ENCODE measurements at regions not wholly inside any gene's neighbourhood (a gene's known extent, or its start where the extent isn't known, plus 50 kb on each side); places are given as distances from the start of the nearest gene placed in this dataset.

GRCh38 chr14:54300881-54301280, 95.9 kb upstream of the CDKN3 start:
- no peak for DNase-seq (ENCODE audit: extremely low read depth, low read depth)

GRCh38 chr14:54301359-54301758, 95.4 kb upstream of the CDKN3 start:
- no peak for DNase-seq (ENCODE audit: extremely low read depth, low read depth)

DNA sequence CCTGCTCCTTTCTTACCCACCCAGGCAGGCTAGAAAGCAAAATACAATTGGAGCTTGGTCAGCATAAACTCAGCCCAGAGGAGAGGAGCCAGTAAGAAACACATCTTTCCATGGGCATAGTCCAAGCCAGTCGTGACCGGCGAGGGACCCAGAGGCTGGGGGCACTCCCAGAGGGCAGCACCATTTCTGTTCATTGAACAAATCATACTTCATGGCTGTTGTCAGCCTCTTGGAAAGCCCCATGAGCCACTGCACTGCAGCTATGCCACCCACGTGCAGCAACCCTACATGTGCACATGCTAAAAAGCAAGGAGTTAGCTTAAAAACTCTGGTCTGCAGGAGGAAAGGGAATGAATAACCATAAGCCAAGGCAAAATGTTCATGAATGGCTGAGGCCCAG, 90.0 kb upstream of the CDKN3 start:
- no peak for DNase-seq (ENCODE audit: extremely low read depth, low read depth)

GRCh38 chr14:54309615-54310014, 87.2 kb upstream of the CDKN3 start:
- no peak for DNase-seq (ENCODE audit: extremely low read depth, low read depth)

DNA sequence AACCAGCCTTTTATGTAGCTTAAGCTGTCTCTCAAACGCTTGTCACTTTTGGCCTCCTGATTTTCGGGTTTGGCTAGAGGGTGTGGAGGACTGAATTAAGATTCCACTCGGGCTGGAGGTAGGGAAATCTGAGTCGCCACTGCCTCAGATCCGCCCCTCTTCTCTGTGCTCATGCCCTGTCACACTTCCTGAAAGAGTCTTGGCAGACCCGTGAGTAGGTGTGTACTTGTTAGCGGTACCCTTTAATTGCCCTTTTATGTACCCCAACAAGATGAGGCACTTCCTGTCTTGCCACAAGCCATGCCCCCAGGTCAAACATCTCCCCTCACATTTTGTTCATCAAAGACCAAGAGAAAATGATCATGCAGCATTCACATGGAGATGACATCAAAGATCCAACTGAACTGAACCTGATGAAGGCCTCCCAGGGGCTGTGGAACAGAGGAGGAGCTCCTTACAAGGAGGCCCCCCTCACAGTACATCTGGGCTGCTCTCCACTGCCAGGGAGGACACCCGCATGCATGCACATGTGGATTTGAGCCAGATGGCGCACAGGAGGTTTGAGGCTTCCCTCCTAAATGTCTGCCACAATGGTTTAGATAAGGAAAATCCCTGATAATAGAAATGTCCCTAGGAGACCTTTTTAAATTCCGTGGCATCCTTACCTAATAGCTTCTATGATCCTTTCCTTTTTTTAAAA, 86.5 kb upstream of the CDKN3 start:
- DNase-seq (ENCODE audit: extremely low read depth, low read depth), result no peak

DNA sequence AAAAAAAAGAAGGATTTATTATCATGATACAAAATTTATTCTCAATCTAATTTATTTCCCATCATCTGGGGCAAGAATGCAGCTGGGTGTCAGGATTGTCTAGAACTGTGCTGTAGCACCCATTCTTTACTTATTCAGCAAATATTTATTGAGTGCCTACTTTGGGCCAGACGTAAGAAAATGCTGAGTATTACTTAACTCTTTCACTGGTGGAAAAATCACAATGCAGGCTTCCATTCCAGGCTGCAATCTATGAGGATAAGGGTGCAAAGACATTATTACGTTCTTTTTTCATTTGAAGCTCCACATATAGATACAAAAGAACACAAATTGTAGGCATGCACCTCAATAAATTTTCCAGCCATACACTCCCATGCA, 86.0 kb upstream of the CDKN3 start:
- DNase-seq (ENCODE audit: extremely low read depth, low read depth), result no peak

- peak; percentile 16 for DNase-seq (ENCODE audit: extremely low read depth, low read depth)
Observed at GRCh38 chr14:54312166-54312801, 84.5 kb upstream of the CDKN3 start.

GRCh38 chr14:54314365-54315104, 82.3 kb upstream of the CDKN3 start:
- no peak for DNase-seq (ENCODE audit: extremely low read depth, low read depth)

DNA sequence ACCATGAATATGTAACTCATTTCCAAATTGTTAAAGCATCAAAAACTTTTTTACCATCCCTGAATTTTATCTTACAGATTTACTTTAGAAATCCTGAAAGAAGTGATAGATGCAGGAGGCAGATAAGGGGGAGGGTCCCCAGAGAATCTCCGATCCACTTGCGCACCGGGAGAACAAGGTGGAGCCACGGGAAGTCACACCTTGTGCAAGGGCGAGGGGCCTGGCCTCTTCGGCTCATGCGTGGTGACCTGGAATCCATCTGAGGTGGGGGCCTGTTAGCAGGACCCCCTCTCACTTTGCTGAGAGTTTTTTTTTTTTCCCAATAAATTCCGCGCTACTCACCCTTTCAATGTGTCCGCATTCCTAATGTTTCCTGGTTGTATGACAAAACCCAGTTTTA, 80.2 kb upstream of the CDKN3 start:
- no peak for DNase-seq (ENCODE audit: extremely low read depth, low read depth)

DNA sequence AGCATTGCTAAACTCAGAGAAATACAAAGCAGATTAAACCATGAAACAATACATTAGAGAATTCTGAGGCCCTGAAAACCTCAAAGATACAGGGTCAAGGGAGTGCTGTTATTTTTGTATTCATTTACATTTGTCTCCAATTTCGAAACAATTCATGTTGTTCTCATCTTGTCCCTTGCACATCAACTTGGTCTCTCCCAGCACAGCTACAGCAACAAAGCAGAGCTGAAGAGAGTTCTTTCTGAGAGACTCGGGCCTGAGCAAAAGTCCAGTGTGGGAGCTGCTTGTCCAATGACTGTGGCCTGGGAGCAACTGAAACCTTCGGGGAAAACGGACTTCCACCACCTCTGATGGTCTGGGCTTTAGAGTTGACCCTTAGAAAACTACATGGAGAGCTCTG, 79.4 kb upstream of the CDKN3 start:
- no peak for DNase-seq (ENCODE audit: extremely low read depth, low read depth)

DNA sequence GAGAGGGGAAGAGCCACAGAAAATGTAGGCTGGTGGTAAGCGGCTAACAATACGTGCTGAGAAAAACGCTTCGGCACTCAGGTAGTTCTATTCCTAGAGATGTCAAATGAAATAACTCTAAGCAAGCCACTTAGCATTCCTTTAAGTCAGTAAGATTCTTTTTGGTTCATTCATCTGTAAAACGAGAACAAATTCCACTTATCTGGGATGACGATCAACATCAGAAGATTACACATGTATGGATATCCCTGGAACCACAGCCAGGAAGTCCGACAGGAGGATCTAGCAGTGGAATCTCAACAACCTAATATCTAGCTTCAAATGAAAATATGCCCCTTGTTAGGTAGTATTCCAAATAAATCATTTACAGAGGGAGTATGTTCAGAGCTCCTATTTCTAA, 74.6 kb upstream of the CDKN3 start:
- no peak for DNase-seq (ENCODE audit: extremely low read depth, low read depth)

GRCh38 chr14:54322701-54323337, 74.0 kb upstream of the CDKN3 start:
- DNase-seq (ENCODE audit: extremely low read depth, low read depth), result no peak

GRCh38 chr14:54325766-54326165, 71.0 kb upstream of the CDKN3 start:
- DNase-seq (ENCODE audit: extremely low read depth, low read depth), result no peak

GRCh38 chr14:54329082-54329695, 67.6 kb upstream of the CDKN3 start:
- peak; percentile 45 for DNase-seq (ENCODE audit: extremely low read depth, low read depth)

- no peak for DNase-seq (ENCODE audit: extremely low read depth, low read depth)
Observed at GRCh38 chr14:54330876-54331275, 65.9 kb upstream of the CDKN3 start.

DNA sequence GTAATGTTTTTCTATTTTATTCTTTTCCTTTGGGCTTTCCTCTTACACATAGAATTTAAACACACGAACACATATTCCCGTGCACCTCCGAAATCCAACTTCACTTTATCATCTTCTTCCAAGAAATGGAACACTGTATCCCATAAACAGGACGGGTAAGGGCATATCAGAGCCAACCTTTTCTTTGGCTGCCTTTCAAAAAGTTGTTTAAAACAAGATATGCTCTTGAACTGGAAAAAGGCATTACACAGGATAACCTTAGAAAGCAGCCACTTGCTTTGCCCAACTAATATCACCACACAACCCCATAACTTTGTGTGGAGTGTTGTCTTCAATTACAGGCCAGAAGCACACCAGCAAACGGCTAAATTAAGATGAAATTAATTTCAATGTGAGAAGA, 65.3 kb upstream of the CDKN3 start:
- DNase-seq (ENCODE audit: extremely low read depth, low read depth), result no peak

DNA sequence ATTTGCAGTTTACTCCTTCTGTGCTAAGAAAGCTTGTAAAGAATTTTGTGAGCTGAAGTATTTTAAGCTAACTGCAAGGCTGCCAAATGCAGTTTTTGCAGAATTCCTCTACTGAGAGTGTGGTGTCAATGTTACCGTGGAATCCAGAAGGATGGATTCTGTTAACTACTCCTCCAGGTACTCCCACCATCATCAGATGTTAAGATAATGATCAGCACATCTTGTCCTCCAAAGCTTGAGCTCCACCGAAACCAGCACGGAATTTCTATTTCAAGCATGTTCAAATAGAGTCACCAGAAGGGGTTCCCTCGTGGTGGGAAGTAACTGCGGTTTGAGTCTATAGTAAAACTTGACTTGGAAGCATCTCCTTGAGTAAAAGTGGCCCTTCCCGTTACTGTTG, 64.3 kb upstream of the CDKN3 start:
- no peak for DNase-seq (ENCODE audit: extremely low read depth, low read depth)

- no peak for DNase-seq (ENCODE audit: extremely low read depth, low read depth)
Observed at GRCh38 chr14:54333511-54333910, 63.3 kb upstream of the CDKN3 start.

DNA sequence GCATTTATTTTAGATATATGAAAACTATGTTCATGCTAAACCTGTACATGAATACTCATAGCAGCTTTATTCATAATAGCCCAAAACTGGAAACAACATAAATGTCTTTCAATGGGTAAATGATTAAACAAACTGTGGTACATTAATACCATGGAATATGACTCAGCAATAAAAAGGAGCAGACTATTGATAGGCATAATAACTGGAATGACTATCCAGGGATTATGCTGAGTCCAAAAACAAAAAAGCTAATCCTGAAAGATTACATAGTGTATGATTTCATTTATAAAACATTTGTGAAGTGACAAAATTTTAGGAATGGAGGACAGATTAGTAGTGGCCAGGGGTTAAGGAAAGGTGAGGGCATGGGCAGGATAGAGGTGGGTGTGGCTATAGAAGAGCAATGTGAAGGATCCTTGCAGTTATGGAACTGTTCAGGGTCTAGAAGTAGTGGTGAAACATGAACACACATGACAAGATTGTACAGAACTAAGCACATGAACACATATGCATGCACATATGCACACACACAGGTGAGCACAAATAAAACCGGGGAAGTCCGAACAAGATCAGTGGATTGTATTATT, 61.1 kb upstream of the CDKN3 start:
- DNase-seq (ENCODE audit: extremely low read depth, low read depth), result no peak

- DNase-seq (ENCODE audit: extremely low read depth, low read depth), result no peak
Observed at GRCh38 chr14:54337314-54337713, 59.5 kb upstream of the CDKN3 start.

Data from NCI-H460 (cell line).